LNCaP clone FGC (cell line): ENCODE measurements at regions not wholly inside any gene's neighbourhood (a gene's known extent, or its start where the extent isn't known, plus 50 kb on each side); places are given as distances from the start of the nearest gene placed in this dataset.
A peak's percentile ranks its signal among the peaks of the same experiment; 100 is the strongest.
"Not testable (repeated sequence)": the region's sequence is repeated elsewhere in the genome, so short reads cannot be mapped to it uniquely, and the experiment has no call there.

ENCODE experiments used
- DNase-seq: peaks from one replicate; pipeline ENCODE4 v3.0.0-alpha.2; 2011; ENCODE audit warnings: low read depth
- H3K4me3 ChIP-seq: 2 replicates; pipeline ENCODE4 v1.5.1; 2011; ENCODE audit warnings: mild to moderate bottlenecking, low read depth, low read length, control low read depth
- TF ChIP-seq, protein P1 (sequence below): IDR thresholded peaks from 2 replicates; pipeline ENCODE4 v1.5.1; 2012; ENCODE audit warnings: mild to moderate bottlenecking; ENCODE audit not compliant: control insufficient read depth, insufficient read depth; ENCODE audit errors: extremely low read depth

DNA sequence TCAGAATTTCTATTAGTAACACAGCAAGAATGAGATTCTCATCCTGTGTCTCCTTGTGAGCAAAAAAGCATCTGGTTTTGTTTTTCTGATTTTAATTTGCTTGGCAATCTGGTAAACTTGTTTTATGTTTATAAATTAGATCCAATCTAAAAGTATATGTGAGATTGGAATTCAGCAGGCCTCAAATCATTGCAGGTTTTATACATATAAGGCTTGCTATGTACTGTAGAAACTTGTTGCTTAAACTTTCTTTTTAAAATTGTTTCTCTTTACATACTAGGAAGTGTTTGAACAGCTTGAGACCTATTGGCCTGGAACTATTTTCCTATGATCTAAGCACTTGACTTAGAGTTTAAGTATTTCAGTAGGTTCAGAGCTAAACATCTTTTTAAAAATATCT is 1037.8 kb downstream of the NR2F1-AS1 start:
- TF ChIP-seq, protein P1, sequence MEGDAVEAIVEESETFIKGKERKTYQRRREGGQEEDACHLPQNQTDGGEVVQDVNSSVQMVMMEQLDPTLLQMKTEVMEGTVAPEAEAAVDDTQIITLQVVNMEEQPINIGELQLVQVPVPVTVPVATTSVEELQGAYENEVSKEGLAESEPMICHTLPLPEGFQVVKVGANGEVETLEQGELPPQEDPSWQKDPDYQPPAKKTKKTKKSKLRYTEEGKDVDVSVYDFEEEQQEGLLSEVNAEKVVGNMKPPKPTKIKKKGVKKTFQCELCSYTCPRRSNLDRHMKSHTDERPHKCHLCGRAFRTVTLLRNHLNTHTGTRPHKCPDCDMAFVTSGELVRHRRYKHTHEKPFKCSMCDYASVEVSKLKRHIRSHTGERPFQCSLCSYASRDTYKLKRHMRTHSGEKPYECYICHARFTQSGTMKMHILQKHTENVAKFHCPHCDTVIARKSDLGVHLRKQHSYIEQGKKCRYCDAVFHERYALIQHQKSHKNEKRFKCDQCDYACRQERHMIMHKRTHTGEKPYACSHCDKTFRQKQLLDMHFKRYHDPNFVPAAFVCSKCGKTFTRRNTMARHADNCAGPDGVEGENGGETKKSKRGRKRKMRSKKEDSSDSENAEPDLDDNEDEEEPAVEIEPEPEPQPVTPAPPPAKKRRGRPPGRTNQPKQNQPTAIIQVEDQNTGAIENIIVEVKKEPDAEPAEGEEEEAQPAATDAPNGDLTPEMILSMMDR, result no peak
- DNase-seq, result no peak
- no peak overlapping the region for H3K4me3 ChIP-seq

DNA sequence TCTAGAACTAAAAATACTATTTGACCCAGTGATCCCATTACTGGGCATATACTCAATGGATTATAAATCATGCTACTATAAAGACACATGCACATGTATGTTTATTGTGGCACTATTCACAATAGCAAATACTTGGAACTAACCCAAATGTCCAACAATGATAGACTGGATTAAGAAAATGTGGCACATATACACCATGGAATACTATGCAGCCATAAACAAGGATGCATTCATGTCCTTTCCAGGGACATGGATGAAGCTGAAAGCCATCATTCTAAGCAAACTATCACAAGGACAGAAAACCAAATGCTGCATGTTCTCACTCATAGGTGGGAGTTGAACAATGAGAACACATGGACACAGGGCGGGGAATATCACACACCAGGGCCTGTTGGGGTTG is 1039.0 kb downstream of the NR2F1-AS1 start:
- not testable (repeated sequence) for H3K4me3 ChIP-seq, DNase-seq

DNA sequence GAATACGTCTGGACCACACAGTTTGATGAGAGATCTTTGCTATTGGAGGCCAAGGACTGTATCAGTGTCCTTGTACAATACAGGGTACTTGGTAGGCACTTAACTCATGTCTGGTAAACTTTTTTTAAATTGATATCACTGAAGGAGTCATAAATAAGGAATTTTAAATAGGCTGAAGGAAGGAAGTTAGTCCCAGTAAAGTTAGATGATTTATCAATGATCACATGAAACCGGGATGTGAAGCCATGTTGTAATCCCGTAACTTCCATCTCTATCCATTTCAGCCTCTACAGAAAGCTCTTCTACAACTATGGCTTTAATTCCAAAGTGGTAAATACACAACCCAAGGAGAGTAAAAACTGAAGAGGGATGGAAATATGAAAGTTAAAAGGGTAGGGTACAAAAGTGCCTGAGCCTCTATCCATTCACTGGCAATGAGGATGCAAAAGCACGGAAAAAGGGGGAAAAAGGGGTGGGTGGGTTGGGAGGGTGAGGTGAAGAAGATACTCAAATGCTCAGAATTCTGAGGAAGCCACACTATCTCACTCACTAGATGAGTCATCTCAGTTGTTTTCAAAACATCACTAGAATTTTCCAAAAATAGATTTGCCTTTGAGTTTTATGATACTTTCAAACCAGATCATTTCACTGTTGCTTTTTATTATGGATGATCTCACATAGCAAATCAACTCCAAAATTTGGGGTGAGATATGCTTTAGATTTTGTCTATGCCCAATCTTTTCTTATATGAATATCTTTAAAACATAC is 1053.5 kb downstream of the NR2F1-AS1 start:
- DNase-seq, result no peak
- no peak overlapping the region for H3K4me3 ChIP-seq
- TF ChIP-seq, protein P1, result no peak

DNA sequence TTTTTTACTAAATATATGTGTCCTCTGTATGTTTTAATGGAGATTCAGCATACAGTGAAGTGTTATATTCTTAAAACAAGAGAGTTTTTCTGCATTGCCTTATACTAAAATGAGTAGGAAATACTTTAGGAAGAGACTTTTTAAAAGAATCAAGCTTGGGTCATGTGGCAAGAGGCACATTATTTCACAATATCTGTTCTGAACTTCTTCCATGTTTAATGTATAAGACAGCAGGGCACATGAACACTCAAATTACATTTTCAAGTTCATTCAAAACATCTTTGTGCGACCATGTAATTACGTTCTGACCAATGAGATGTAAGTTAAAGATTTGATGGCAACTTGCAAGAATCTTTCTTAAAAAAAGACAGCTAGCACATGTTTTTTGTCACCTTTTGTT is 1055.9 kb downstream of the NR2F1-AS1 start:
- TF ChIP-seq, protein P1, result no peak
- no peak for DNase-seq
- no peak overlapping the region for H3K4me3 ChIP-seq

DNA sequence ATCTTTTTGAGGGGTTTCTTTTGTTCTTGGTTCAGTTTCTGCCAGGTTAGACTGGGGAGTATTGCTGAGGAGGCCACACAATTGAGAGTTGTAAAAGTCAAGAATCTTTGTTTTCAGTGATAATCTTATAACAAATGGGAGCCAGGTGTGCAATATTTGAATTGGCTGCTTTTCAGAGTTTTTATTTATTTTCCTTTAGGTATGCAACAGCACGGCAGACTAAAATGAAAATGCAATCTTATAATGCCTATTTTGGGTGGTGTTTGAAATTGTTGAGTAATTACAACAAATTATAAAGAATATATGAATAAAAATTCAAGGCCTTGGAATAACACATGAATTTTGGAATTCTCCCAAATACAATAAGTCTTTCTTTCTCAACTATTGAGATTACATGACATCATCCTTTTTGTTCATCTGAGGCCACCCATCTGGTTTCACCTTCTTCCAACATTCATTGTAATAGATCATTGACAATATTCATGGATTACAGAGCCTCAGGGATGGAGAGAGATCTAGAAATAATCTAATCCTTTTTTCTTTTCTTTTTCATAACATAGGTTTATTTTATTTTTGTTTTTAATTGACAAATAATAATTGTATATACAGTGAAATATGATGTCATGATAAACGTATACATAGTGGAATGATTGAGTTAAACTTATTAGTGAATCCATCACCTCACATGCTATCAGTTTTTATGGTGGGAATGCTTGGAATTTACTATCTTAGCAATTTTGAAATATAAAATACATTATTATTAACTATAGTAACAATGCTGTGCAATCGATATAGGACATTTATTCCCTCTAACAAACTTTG is 1061.0 kb downstream of the NR2F1-AS1 start:
- DNase-seq, result peak; percentile 44
- TF ChIP-seq, protein P1, result no peak
- H3K4me3 ChIP-seq, result no peak overlapping the region

DNA sequence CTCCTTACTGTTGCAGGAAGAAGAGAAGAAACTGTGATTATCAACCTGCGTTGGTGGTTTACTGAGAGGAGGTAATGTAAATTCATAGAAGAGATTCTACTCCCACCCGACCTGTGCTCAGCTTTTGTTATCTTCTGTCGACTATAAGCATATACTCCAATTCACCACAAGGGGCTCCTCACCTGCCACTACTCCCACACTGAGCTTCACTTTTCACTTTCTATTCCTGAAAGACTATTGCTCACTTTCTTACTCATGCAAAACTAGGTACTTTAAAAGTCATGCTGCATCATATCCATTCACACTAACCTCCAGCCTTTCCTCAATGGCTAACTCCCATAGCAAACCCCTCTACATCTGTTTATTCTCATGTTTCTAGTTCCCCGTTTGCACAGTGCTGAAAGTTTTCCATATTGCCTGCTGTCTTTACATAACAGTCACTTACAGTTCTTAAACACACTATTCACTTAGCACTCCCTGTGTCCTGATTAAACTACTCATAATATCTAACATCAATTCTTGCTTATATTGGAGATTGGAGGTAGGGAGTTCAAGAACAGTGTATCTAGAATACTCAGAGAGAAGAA is 1062.6 kb downstream of the NR2F1-AS1 start:
- no peak for DNase-seq
- TF ChIP-seq, protein P1, result peak; percentile 58
- H3K4me3 ChIP-seq, result no peak overlapping the region

DNA sequence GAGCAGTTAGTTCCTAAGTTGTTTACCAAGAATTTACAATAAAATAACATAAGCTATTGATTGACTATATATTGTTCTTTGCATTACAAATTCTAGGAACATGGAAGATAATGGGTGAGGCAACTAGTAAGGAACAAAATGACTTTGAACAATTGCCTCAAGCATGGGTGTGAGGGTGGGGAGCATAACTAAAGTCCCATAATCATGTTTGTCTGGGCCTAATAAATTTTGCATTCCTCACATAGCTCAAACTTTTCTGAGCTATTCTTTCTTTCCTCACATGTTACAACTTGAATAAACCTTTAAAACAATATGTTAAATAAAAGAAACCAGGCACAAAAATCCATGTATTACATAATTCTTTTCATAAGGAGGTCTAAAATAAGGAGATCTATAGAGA is 1066.1 kb downstream of the NR2F1-AS1 start:
- no peak overlapping the region for H3K4me3 ChIP-seq
- TF ChIP-seq, protein P1, result no peak

More for the DNA sequence above, 1066.1 kb downstream of the NR2F1-AS1 start:
- DNase-seq, result no peak
